ENCODE measurements at regions not wholly inside any gene's neighbourhood (a gene's known extent, or its start where the extent isn't known, plus 50 kb on each side); places are given as distances from the start of the nearest gene placed in this dataset.

DNA sequence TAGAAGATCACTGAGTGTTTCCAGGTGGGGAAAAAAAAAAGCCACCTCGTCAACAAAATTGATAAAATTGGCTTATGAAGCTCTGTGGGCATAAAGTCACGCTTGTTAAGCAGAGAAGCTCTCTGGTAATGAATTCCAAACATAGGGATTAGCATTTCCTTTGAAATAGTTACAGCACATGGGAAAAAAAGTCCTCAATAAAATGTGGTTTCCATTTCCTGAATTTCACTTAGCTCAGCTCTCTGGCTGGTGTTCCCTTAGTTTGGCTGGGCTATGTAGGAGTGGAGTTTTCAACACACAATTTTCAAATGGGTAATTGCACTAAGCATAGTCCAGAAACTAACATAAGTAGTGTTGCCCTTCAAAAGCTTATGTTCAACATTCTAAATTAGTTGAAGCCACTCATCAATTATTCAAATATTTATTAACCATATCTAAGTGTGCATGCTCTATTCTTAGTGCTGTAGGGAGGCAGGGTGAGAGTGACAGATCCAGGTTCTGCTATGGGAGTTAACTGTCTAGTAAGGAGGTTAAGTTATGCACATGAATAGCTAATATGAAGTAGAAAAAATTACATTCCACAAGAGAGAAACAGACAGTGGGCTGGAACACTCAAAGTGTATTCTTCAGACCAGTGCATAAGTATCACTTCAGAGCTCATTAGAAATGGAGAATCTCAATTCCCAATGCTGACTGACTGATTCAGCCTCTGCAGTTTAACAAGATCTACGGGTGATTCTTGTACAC is 445.7 kb downstream of the SMARCA1 start:
- no peak for DNase-seq

GRCh38 chrX:129071390-129071789 is 451.9 kb downstream of the SMARCA1 start:
- DNase-seq, result no peak

GRCh38 chrX:129065895-129066294 is 457.4 kb downstream of the SMARCA1 start:
- DNase-seq, result no peak

DNA sequence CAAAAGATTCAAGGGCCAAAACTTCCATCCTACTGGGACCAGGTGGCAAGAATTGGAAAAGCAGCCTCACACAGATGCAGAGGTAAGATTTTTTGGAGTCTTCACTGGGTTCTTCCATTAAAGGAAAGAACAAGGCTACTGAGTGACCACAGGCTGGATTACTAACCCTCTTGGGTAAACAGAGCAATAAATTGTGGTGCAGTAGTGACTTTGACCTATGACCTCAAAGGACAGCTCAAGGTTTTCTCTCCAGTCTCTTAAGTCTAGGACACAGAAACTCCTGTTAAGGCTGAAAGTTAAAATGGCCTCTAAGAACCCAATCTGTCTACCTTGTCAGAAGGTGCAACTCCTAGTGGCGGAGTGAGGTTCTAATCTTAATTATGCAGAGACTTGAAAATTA is 464.9 kb downstream of the SMARCA1 start:
- no peak for DNase-seq

- DNase-seq, result no peak
These were observed 480.2 kb downstream of the SMARCA1 start for GRCh38 chrX:129043138-129043537.

- DNase-seq, result no peak
These were observed 482.0 kb downstream of the SMARCA1 start for GRCh38 chrX:129041319-129041718.

DNA sequence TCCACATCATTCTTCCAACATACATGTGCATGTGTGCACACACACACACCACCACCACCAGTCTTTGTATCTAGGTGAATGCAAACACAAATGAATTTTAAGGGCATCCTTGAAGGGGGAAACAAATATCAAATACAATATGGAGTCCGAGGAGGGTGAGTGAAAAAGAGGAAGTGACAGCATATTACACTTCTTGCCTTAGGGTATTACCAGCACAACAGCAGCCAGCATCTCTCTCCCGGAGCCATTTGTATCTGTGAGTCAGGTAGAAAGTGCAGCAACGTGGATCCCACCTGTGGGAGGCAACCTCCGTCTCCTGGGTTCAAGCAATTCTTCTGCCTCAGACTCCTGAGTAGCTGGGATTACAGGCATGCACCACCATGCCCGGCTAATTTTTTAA is 483.2 kb downstream of the SMARCA1 start:
- no peak for DNase-seq

DNA sequence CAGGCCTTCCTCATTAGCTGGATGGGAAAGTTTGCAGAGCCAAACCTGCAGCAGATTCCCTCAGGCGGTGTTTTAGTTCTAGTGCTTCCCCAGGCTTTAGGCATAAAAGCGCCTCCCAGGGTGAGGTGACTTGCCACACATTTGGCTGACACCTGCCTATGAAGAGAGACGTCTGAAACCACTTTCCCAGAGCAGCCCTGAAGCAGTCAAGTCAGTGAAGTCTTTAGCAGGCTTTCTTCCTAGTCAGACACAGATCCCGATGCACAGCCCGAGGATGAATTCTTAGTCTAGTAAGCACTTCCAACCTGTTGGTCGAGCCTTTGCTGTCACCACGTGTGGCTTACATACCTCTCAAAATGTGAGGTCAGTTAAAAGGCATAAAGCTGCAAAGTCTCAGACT is 484.1 kb downstream of the SMARCA1 start:
- DNase-seq, result no peak

- DNase-seq, result no peak
These were observed 485.9 kb downstream of the SMARCA1 start for GRCh38 chrX:129037389-129037788.

DNA sequence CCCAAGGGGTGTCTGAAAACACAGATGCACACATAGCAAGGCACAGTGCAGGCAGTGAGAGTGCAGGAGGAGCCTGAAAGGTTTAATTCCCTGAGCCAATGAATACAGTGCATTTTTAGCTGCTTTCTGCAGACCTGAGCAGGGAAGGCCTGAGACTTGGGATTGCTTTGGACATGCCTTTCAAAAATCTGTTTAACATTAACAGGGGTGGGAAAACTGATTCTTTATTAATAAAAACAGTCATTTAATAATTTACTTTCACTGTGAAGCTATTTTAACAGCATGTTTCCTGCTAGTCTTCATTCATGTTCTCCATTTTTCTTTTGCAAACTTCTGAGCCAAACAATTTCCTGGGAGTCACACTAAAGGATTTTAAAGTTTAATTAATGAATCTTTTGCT is 488.1 kb downstream of the SMARCA1 start:
- DNase-seq, result no peak

DNA sequence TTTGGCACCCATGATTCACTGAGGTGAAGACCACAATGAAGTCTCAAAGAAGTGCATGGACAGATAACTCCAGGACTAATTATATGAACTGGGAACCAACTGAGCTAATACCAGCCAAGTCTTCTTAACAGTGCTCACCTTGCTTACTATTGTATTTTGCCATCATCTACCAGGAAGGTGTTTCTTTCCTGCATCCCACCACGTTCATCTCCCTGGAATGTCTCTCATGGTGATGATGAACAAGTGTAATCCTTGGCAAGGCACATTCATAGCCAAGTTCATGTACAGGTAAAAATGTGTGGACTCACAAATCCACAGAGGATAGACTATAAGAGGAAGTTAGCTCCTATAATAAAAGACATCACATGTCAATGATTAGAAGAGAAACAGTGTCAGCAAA is 489.1 kb downstream of the SMARCA1 start:
- DNase-seq, result no peak

DNA sequence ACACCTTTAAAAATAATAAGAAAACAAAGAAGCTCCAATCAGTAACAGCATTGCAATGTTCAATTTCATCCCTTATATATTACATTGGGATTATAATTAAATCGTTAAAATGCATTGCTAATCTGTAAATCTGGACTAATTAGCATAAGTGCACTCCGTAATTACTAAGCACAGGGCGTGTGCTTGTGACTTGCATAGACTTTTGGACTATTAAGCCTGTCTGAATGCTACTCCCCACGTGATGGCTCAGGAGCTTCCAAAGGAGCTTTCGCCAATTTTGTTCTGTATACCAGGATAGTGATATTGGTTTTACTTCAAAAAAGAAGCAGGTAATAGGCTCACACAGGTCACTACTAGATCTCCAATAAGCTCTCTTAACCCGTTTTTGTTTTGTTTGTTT is 497.1 kb downstream of the SMARCA1 start:
- DNase-seq, result no peak

GRCh38 chrX:129025376-129025775 is 497.9 kb downstream of the SMARCA1 start:
- no peak for DNase-seq

DNA sequence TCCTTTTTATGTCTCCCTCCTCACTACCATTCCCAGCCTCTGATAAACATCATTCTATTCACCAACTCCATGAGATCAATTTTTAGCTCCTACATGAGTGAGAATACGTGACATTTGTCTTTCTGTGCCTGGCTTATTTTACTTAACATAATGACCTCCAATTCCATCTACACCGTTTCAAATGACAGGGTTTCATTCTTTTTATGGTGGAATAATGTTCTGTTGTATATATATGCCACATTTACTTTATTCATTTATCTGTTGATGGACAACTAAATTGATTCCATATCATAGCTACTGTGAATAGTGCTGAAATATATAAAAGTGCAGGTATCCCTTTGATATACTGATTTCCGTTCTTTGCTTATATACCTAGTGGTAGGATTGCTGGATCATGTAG is 503.9 kb downstream of the SMARCA1 start:
- DNase-seq, result no peak

DNA sequence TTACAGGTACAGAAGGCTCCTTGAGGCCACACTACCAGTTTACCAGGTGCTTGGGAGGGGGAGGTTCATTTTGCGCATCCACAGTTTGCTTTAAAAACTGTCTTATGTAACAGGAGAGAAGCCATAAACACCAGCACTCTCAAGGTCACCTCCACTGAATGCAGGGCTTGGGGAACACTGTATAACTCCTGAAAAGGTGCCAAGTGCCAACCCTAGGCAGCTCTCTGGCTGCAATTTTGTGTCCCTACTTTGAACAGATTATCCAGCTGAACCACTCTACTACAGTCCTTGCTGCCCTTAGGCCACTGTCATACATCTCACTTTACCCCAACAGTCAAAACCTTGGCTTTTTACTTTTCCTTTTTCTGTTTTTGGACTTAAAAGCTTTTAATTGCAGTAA is 507.9 kb downstream of the SMARCA1 start:
- DNase-seq, result no peak

DNA sequence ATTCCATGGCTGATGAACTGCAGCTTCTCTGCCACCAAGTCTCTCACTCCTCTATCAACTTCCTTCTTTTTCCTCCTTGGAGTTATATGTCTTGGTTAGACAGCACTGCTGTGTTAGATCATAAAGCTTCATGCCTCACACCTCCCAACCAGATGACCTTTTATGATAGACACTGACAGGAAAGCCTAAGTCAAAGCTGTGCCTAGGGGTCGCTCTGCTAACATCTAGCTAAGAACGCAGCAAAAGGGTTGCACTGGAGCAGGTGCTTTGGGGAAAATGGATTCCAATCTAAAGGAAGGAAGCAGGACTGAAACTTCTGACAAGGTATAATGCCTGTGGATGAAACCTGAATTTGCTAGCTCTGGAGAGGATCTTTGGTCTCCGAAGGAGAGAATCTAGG is 509.7 kb downstream of the SMARCA1 start:
- DNase-seq, result no peak

- no peak for DNase-seq
These were observed 515.7 kb downstream of the SMARCA1 start for GRCh38 chrX:129007631-129008030.

DNA sequence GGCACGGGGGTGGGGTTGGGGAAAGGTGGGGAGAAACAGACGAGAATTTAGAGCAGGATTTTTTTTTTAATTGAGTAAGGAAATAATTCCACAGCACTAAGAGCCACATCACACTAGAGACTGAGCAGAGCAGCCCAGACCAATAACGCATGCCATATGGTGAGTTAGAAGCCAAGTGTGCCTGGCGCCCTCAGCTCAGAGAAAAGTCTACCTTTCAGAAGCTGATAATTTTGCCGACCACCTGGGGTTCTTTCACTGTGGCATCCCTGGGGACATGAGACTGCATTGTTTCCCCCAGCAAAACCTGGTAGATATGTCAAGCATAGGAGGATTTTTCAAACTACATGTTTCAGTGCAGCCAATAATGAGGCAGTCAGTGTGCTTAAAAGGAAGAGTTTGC is 516.8 kb downstream of the SMARCA1 start:
- no peak for DNase-seq

DNA sequence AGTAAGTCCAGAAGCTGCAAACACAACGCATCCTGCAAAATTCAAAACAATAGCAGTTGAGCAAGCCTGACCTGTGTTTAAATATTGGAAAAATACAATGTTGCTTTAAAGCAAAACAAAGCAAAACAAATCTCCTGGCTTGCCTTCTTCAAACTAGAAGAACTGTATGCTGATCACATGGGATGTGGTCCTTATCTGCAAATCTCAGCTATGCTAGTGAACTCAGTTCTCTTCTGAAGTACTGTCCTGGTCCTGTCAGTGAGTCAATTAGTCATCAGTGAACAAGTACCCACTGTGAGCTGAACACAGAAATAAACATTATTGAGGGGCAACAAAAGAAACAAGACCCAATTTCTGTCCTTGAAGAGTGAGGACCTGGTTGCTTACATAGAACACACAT is 522.5 kb downstream of the SMARCA1 start:
- DNase-seq, result no peak

DNA sequence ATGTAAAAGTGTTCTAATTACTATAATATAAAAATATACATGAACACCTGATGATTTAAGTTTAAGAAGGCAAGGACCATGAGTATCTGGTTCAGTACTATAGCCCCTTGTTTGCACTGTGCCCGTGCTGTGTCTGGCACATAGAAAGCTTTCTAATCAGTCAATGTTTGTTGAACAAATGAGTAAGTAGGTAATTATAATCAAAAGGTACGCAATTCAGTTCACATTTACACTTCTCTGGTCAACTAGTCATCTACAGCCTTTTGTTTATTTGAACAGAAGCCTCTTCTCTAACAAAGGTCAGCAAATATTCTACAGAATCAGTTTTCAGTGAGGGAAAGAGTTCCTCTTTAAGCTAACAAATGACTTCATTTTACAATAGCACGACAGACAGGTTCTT is 523.3 kb downstream of the SMARCA1 start:
- DNase-seq, result no peak

DNA sequence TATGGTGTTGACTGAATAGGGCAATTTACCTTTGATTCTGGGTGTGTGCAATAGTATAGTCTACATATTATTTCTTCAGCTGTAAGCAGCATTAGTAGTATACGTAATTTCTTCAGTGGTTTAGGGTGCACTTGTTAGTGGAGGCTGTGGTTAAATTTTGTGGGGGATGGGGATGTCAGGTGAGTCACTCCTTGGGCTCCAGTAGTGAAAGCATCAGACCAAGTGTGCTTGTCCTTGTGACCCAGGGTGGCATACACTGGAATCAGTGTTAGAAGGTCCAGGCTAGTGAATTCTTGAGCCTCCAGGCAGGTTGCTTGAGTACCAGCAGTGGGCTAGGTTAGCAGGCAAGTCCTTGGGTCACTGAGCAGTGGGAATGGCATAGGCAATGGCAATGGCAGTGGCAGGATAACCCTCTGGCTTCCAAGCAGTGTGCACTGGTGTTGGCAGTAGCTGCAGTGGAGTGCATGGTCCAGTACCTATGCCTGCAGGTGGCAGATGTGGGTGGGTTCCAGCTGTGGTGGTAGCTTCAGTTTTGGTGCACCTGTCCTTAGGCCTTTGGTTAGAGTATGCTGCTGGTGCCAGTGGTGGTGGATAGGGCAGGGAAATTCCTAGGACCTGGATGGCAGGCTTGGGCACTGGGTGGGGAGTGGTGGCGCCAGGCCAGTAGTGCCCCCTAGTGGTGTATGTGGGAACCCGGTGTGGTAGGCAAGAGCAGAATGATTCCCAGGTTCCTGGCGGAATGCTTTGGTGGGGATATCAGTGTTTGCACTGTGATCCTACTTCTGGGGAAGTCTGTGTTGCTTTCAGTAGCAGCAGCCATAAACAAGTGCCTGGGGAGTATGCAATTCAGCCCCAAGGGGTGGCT is 531.0 kb downstream of the SMARCA1 start:
- DNase-seq, result no peak

DNA sequence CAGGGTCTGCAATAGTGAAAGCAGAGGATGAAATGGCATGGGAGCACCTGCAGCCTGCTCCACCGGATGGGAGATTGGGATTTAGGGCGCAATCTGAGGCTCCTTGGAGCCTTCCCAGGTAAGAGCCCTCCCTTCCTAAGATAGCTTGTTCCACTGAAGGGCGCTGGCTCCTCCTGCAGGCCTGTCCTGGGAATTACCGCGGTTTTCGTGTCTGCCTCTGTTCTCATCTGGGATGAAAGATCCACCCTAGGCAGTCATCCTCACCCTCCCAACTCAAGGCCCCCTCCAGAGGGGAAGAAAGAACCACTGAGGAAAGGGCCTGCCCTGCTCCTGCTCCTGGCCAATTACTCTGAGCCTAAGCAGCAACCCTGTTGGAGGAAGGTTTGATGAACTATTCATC is 547.5 kb downstream of the SMARCA1 start:
- peak in 6 of 14 donors; percentile 0 to 15 (median 2) for DNase-seq

GRCh38 chrX:128973033-128973432 is 550.3 kb downstream of the SMARCA1 start:
- DNase-seq, result no peak

DNA sequence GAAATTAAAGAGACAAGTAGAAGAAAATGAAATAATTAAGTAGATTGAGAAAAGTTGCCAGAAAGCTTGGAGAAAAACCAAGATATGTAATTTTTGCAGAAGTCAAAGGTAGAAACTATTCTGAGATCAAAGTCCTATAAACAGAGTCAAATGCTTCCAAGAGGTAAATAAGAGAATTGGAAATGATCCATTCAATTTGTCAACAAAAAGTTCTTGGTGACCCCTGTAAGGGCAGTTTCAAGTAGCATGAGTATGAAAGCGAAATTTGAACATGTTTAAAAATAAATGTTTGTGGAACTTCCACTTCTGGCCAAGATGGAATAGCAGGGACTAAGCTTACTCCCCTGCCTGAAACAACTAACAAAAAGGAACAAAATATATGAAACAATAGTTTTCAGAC is 562.0 kb downstream of the SMARCA1 start:
- no peak for DNase-seq

All from C1 segment of cervical spinal cord (tissue), 14 donors.